Stimulated activated naive CD8-positive, alpha-beta T cell treated with anti-CD3 and anti-CD28 coated beads, Interleukin-15, amount 100 ng/mL, for 72 hours (primary cell): ENCODE measurements at regions not wholly inside any gene's neighbourhood (a gene's known extent, or its start where the extent isn't known, plus 50 kb on each side); places are given as distances from the start of the nearest gene placed in this dataset.
"Not testable (repeated sequence)": the region's sequence is repeated elsewhere in the genome, so short reads cannot be mapped to it uniquely, and the experiment has no call there.

Experiments
- ATAC-seq: fragments of 150-1000 bp; cut with Tn5 transposase; 2 replicates; pipeline ENCODE4 v1.10.0; 2021; ENCODE audit warnings: mild to moderate bottlenecking, moderate library complexity
- DNase-seq, 2 donors: peaks; one replicate each; pipeline ENCODE4 v3.0.0; 2021 to 2022
- H3K27ac Mint-ChIP-seq, 2 donors: one replicate each; pipeline ENCODE4 v1.8.0; 2022; ENCODE audit warnings: mild to moderate bottlenecking in 2 of 2, mixed read lengths in 2 of 2, moderate library complexity in 2 of 2
- H3K27me3 Mint-ChIP-seq: one replicate; pipeline ENCODE4 v1.8.0; 2022; ENCODE audit warnings: mixed read lengths
- H3K4me1 Mint-ChIP-seq: one replicate; pipeline ENCODE4 v1.8.0; 2022; ENCODE audit warnings: mild to moderate bottlenecking, mixed read lengths
- H3K4me3 Mint-ChIP-seq, 2 donors: one replicate each; pipeline ENCODE4 v1.8.0; 2022; ENCODE audit warnings: mild to moderate bottlenecking in 2 of 2, mixed read lengths in 2 of 2, moderate library complexity in 1 of 2
- H3K9me3 Mint-ChIP-seq, 2 donors: one replicate each; pipeline ENCODE4 v1.8.0; 2022; ENCODE audit warnings: mixed read lengths in 2 of 2

DNA sequence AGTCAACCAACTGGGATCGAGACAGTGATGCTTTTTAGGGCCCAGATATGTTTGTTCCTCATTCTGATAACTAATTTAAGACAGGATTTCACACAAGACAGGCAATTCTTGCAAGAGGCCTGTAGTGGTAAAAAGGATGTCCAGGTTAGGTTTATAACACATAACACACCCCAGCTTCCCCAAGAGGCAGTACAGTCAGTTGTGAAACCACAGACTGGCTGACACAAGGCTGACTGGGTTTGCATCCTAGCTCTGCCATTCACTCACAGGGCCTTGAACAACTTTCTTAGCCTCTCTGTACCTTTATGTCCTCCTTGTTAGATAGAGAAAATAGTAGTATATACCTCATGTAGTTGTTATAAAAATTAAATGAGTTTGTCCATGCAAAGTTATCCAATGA is 55.0 kb upstream of the PTH start:
- DNase-seq (no peak), ATAC-seq (no peak)
- Mint-ChIP-seq H3K4me1 (no peaks in the 10 kb centered on the region), H3K9me3 (peaks cover 16 to 42% of the 10 kb centered on the region in 2 donors), H3K27ac (no peak overlapping the region), H3K4me3 (no peak overlapping the region), H3K27me3 (peaks cover 7% of the 10 kb centered on the region)

DNA sequence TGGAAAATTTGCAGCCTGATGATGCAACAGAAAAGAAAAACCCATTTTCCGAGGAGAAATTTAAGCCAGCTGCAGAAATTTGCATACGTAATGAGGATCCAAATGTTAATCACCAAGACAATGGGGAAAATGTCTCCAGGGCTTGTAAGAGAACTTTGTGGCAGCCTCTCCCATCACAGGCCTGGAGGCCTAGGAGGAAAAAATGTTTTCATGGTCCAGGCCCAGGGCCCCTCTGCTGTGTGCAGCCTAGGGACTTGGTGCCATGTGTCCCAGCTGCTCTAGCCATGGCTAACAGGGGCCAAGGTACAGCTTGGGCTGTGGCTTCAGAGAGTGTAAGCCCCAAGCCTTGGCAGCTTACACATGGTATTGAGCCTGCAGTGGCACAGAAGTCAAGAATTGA is 50.3 kb upstream of the PTH start:
- not testable (repeated sequence) for H3K4me3 Mint-ChIP-seq, H3K27me3 Mint-ChIP-seq, H3K27ac Mint-ChIP-seq, H3K4me1 Mint-ChIP-seq, DNase-seq, ATAC-seq
- peaks cover 31 to 59% of the 10 kb centered on the region in 2 donors for H3K9me3 Mint-ChIP-seq
